ENCODE measurements at regions not wholly inside any gene's neighbourhood (a gene's known extent, or its start where the extent isn't known, plus 50 kb on each side); places are given as distances from the start of the nearest gene placed in this dataset.

GRCh38 chr9:107951511-107951910, 461.9 kb upstream of the KLF4 start:
- no peak for DNase-seq (ENCODE audit: extremely low read depth, low read depth)
- TF ChIP-seq CTCF (IDR thresholded peaks at IDR 0.05; ENCODE audit: low read depth, low read length, missing control alignments): no peak
- no peak overlapping the region for H3K4me3 ChIP-seq (replicated peaks; ENCODE audit: low read depth, low read length)

- DNase-seq (ENCODE audit: extremely low read depth, low read depth): no peak
- no peak for TF ChIP-seq CTCF (IDR thresholded peaks at IDR 0.05; ENCODE audit: low read depth, low read length, missing control alignments)
- no peak overlapping the region for H3K4me3 ChIP-seq (replicated peaks; ENCODE audit: low read depth, low read length)
Measured at GRCh38 chr9:107949061-107949460, 459.5 kb upstream of the KLF4 start.

- no peak for DNase-seq (ENCODE audit: extremely low read depth, low read depth)
- H3K4me3 ChIP-seq (replicated peaks; ENCODE audit: low read depth, low read length): no peak overlapping the region
- TF ChIP-seq CTCF (IDR thresholded peaks at IDR 0.05; ENCODE audit: low read depth, low read length, missing control alignments): no peak
Measured at GRCh38 chr9:107948601-107949000, 459.0 kb upstream of the KLF4 start.

- no peak for TF ChIP-seq CTCF (IDR thresholded peaks at IDR 0.05; ENCODE audit: low read depth, low read length, missing control alignments)
- DNase-seq (ENCODE audit: extremely low read depth, low read depth): no peak
- no peak overlapping the region for H3K4me3 ChIP-seq (replicated peaks; ENCODE audit: low read depth, low read length)
Measured at GRCh38 chr9:107948086-107948485, 458.5 kb upstream of the KLF4 start.

GRCh38 chr9:107946364-107947141, 457.0 kb upstream of the KLF4 start:
- DNase-seq (ENCODE audit: extremely low read depth, low read depth): no peak
- H3K4me3 ChIP-seq (replicated peaks; ENCODE audit: low read depth, low read length): no peak overlapping the region
- TF ChIP-seq CTCF (IDR thresholded peaks at IDR 0.05; ENCODE audit: low read depth, low read length, missing control alignments): no peak

GRCh38 chr9:107945961-107946360, 456.4 kb upstream of the KLF4 start:
- DNase-seq (ENCODE audit: extremely low read depth, low read depth): no peak
- TF ChIP-seq CTCF (IDR thresholded peaks at IDR 0.05; ENCODE audit: low read depth, low read length, missing control alignments): no peak

GRCh38 chr9:107945493-107945892, 455.9 kb upstream of the KLF4 start:
- TF ChIP-seq CTCF (IDR thresholded peaks at IDR 0.05; ENCODE audit: low read depth, low read length, missing control alignments): no peak
- H3K4me3 ChIP-seq (replicated peaks; ENCODE audit: low read depth, low read length): no peak overlapping the region
- DNase-seq (ENCODE audit: extremely low read depth, low read depth): no peak

More at GRCh38 chr9:107945961-107946360, 456.4 kb upstream of the KLF4 start:
- no peak overlapping the region for H3K4me3 ChIP-seq (replicated peaks; ENCODE audit: low read depth, low read length)

All from HFF-Myc (cell line).